Activated naive CD8-positive, alpha-beta T cell treated with anti-CD3 and anti-CD28 coated beads, Interleukin-2, amount 50 U/mL, for 16 hours (primary cell): ENCODE measurements at regions not wholly inside any gene's neighbourhood (a gene's known extent, or its start where the extent isn't known, plus 50 kb on each side); places are given as distances from the start of the nearest gene placed in this dataset.
A peak's percentile ranks its signal among the peaks of the same experiment; 100 is the strongest.

ENCODE experiments used
- DNase-seq: peaks from one replicate; pipeline ENCODE4 v3.0.0-alpha.2; 2020; ENCODE audit warnings: low read depth, low spot score

DNA sequence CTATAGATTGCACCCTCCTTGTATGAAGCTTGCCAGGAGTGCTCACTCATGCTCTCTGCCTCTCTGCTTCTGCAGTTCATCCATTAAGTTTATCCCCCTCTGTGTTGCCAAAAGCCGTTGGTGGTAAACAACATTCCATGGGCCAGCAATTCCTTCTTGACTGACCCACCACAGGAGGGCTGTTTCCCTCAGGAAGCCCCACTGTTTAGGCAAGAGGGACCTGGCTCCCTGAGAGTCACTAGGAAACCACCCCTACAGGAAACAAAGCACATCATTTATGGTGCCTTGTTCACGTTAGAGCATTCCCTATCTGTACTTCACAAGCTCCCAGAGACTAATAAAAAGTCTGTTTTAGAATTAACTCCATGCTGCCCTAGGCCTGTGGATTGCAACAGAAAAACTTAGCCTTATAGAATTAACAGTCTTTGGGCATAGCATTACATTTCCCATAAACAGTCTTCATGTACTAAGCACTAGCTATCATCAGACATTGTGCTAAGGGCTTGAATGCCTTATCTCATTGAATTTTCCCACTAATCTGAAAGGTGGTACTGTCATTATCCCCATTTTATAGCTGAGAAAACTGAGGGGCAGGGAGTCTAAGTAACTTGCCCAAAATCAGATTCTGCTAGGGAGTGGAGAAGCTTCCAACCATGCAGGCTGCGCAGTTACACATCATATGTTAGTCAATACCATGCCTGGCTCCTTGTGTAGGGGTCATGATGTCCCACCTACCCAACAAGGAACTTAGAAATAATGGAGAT is 149.9 kb downstream of the SHQ1 start:
- DNase-seq, result no peak

DNA sequence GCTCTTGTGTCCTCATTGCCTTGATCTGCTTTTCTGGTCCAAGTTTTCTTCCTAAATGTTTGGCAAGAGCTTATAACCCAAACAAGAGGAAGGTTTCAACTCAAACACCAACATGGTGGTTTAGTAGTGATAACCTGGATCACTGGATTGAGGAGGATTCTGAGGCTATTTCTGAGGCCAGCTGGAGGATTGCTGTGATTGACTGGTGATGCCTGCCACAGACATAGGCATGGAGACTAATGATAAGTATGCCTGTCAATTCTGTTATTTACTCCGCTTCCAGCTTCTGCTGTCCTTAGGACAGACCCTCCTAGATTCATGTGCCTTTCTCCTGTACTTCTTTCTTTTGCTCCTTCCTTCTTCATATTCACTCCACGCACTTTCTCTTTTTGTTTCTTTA is 150.5 kb downstream of the SHQ1 start:
- DNase-seq, result no peak

DNA sequence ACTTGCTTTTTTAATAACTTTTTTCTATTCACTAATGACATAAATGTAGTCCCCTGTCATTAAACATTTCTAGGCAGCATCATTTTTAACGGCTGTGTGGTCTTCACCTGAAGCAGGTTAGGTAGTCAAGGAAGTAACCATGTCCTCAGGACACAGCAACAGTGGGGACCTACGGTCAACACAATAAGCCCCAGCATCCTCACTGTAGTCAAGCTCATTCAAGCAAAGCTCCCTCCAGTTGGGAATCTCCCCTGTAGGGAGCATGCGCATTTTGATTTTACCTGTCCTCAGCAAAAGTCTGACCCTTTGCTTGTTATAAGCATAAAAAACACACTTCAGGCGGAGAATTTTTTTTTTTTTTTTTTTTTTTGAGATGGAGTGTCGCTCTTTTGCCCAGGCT is 151.4 kb downstream of the SHQ1 start:
- no peak for DNase-seq

DNA sequence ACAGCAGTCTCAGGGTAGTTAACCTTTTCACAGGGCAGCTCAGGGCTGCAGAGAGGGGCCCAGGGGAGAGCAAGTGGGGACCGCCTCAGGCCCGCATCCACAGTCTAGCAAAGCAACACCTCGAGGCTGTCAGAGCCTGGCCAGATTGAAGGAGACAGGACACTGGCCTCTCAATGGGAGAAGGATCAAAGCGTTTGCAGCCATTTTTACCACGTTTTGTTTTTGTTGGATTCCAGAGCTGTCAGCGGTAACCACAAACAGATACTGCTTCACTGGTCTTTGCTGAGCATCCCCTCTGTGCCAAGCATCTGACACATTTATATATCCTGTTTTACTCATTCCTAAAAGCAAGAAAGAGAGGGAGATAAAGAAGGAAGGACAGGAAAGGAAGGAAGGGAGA is 153.8 kb downstream of the SHQ1 start:
- DNase-seq, result no peak

DNA sequence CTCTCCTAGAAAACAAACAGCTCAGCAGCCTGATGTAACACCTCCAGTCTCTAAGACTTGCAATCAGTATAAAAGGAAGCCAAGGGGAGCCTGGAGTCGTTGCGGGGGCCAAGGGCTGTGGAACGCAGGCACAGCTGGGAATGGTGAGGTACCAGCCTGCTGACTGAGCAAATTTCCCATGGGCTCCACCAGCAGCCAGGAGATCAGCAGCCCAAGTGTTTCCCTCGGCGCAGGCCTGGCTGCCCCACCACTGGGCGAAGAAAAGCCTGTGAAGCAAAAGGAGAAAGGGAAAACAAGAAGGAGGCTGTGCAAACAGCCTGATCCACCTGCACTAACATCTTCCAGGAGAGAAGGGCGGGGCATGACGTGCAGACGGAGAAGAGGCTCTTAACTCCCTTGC is 155.3 kb downstream of the SHQ1 start:
- DNase-seq, result no peak

DNA sequence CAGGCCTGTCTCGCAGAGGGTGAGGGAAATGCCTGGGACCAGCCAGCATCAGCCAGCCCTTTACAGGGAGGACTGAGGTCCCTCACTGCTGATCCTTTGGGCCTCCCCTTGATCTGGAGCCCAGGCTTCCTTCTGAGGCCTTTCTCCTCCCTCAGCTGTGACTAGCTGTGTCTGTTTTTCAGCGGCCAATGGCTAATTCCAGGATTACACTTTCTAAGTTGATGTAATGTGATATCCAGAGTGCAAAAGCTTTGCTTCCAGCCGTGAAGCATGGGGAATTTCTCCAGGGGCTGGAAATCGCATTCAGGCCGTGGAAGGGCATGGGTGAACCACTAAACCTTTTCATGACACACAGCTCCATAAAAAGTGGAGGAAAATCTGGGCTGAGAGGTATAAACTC is 157.6 kb downstream of the SHQ1 start:
- no peak for DNase-seq

DNA sequence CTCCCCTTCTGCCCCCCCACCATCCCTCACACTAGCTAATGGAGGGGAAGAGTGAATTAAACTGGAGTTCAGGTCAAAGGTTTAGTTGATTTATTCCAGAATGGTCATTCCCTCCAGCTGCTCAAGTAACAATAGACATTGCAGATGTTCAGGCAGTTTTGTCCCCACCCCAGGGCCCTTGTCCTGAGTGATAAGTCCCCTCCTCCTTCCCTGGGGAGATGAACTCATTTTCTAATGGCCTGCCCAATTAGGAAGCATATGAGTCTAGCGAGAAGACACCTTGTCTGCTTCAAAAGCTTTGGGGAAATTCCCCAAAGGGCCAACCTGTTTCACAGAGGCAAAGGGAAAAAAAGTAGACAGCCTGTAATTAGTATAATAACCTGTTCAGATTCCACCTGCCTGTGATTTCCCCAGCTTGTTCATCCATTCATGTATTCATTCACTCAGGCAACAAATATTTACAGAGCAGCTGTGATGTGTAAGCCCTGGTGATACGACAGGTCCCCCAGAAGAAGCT is 165.3 kb downstream of the SHQ1 start:
- no peak for DNase-seq

DNA sequence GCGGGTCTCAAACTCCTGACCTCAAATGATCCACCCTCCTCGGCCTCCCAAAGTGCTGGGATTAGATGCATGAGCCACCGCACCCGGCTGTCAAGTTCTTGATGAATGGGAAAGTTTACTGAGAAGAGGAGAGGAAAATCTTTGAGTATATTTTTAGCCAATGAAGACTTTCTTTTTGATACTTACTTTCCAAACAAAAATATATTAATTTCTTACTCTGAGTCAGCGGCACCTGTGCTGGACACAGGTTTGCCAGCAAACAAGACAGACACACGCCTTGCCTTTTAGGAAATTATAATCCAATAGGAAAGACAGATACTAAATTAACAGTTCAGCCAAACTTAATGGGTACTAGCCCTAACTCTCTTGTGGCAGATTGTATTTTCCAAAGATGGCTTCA is 166.6 kb downstream of the SHQ1 start:
- DNase-seq, result no peak

DNA sequence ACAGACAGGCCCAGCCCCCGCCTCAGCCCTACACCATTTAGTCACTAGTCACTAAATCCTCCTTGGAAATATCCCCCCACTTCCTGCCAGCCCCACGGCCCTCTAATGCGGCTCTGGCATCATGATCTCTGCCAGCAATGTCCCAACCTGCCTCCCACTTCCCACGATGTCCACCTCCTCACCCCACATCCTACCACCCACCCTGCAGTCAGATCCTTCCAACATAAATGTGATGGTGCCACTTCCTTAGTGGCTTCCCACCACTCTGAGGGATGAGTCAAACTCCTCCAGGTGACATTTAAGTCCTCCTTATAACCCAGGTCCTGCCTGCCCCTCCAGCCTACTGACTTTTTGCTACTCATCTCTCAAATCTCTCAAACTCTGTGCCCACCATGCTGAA is 167.5 kb downstream of the SHQ1 start:
- DNase-seq, result no peak

DNA sequence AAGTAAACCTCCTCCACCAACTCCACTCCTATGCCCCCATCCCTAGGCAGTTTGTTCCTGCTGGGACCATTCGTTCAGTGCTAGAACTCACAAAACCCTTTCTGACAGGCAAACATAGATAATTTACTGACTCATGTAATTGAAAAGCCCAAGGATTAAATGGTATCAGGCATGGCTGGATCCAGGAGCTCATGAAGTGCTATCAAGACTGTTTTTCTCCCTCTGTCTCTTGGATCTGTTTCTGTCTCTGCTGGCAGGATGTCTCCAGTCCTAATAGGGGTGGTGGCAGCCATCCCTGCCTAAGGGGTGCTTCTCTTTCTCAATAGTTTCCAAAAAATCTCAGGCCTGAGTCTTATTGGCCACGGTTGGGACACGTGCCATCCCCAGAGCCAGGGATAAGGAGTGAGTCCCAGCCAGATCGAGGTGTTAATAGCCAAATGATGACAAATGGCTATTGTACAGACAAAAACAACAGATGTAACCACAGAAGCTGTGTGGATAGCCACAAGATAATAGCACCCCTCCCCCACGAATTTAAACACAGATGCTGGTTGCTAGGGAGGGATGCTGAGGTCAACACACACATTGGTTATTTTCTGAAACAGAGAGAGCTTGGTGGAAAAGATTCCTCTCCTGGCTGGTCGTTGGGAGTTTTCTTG is 168.6 kb downstream of the SHQ1 start:
- no peak for DNase-seq

DNA sequence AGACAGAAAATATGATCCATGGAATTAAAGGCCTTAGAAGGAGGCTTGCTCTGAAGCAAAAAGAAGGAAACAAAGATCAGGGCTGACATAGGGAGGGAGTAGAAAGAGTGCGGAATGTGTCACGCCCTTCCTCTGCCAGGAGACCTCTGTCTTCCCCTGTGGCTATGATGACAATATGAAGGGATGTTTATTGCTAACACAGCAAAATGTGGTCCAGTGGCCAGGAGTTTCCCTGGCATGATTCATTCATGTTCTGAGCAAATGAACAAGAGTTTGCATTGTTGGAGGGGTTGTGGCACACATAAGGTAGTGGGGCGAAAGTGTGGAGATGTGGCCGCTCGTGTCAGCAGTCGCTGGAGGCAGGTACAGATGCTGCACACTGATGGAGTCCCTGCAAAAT is 169.4 kb downstream of the SHQ1 start:
- DNase-seq, result no peak

DNA sequence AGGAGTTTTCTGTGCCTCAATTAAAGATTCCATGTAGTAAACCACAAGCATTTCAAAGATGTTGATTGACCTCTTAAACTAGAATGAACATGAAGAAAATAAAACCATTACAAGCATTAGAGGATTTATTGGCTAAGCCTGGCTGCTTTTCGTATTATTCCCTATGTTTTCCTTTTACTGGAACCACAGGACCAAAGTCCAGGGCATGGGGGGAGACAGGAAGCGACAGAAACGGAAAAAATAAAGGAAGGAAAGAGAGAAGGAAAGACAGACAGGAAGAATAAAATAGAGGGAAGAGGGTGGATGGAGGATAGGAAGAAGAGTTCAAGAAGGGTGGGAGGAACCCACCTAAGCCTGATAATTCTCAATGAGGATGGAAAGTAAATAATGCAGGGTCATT is 169.9 kb downstream of the SHQ1 start:
- DNase-seq, result no peak

DNA sequence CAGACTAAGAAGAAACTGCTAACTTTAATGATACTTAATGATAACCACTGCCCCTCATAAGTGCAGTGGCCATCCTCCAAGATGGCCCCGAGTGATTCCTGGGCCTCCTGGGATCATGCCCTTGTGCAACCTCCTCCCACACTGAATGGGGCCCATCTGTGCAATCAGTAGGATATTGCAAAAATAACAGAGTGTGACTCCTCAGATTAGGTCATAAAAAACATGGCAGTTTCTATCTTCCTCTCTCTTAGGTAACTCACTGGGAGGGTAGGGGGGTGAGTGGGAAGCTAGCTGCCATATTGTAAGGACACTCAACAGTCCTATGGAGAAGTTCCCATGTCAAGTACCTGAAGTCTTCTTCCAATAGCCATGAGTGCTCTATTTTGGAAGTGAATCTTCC is 173.0 kb downstream of the SHQ1 start:
- no peak for DNase-seq

DNA sequence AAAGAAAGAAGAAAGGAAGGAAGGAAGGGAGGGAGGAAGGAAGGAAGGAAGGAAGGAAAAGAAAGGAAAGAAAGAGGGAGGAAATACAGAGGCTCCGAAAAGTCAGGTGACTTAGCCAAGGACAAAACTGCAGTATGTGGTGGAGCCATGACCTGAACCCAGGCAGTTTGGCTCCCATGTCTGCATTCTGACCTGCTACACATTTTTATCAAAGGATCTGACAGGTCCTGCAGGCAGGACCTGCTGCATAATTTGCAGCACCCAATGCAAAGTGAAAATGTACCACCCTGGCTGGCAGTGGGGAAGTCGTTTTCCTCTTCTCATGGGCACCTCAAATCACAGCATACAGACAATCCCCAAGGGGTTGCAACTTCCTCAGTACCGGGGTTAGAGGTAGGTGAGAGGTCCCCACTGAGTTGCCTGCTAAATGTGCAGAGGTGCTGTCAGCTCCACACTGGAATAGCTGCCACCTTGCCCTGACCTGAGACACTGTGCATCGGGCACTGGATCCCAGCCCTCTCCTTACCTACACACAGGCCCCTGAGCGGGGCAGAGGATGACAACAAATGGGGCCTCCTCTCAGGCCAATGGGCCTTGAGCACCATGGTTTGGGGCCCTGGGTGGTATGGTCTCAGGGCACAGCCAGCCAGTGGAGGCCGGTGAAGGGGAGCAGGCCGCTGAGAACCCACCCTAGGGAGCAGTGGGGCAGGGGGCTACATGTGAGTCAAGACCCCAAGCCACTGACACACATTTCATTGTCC is 175.1 kb downstream of the SHQ1 start:
- DNase-seq, result no peak

DNA sequence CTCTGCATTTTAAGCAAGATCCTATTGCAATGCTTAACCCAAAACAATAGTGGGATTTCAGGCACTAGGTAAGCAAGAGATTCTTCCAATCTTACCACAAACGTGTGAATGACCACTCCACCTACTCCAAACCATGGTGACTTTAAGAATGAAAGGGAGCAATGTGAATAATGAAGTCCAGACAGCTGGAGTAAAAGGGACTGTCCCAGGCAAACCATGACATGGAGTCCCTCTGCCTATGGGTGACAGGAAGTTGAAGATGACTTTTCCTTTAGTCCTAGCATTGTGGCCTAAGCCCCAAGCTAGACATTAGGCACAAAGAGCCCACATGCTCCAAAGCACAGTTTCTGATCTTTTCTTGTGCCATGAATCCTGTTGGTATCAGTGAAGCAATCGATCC is 179.0 kb downstream of the SHQ1 start:
- no peak for DNase-seq

DNA sequence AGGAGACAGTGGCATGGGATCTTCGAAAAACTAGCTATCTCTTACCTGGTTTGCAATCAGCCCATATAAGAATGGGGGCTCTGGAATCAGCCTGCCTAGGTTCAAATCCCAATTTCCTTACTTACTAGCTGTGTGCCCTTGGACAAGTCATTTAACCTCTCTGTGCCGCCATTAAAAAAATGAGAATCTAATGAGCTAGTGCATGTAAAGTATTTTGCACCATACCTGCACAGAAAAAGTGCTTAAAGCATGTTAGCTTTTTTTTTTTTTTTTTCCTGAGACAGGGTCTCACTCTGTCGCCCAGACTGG is 181.8 kb downstream of the SHQ1 start:
- DNase-seq, result no peak

DNA sequence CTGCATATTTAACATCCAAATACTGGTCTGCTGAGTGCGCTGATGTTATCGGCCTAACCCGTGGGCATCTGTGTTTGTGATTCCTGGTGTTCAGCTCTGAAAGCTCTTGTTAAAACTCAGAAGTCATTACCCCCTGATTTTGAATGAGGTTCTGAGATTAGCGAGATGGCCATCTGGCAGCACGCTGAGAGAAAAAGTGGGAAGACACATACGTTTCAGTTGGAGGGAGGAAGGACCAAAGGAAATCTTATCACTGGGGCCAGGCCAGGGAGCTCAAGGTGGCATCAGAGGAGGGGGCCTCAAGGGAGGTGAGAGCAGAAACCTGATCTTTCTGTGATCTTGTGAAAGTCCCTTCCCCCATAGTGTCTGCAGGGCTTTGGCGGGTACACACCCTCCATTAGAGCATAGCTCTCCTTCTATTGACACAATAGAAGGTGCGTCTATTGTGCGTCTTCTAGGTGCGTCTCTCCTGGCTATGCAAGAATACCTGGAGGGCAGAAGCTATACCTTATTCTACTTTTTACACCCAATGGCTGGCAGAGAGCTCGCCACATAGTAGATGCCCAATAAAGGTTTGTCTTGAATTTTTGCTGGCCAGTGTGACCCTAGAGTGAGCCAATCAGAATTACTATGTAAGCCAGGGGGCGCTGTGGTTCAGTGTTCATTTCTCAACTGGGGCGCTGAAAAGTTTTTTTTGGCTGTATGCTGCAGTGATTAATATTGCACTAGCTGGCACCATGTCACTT is 182.4 kb downstream of the SHQ1 start:
- peak; percentile 17 for DNase-seq

DNA sequence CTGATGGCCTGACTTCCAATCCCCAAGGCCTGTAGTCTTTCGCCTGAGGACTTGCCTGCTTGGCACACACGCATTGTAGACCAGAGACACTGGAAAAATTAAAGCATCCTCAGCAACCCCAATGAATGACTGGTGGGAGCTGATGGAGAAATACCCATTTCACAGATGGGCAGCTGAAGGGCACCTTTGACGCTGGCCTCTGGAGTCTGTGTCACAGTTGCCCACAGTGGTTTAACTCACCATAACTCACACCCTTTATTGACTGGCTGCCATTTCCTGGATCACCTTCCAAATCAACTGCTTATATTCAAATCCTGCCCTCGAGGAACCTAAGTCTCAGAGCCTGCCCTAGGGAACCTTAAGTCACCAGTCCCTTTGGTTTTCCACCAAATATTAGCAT is 183.1 kb downstream of the SHQ1 start:
- DNase-seq, result no peak

DNA sequence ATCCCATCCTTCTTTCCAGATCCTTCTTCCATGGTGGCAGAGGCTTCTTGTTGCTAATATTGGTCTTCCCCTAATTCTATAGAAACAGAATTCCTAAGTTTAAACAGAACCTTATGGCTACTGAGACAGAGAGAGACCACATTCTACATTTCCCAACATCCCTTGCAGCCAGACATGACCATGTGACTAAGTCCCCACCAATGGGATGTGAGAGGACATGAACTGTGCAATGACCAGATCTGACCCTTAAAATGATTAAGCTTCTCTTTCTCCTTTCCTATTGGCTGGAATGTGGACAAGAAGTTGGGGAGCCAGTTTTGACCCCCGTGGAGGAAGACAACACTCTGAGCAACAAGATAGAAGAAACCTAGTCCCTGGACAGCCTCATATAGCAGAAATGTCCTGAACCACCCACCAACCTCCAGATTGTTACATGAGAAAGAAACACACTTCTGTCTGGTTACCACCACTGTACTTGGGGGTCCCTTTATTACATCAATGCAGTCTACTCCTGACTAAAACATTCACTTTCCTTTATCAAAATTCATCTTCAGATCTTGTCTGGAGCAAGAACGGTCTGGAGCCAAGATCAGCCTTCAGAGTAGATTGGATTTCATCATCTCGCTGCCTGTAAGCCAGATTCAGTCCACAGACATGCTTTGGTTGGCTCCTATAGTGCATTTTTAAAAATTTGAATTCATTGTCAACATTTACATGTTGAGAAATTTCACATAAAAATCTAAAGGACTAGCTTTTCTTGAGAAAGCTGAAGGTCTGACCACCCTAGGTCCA is 183.9 kb downstream of the SHQ1 start:
- no peak for DNase-seq

DNA sequence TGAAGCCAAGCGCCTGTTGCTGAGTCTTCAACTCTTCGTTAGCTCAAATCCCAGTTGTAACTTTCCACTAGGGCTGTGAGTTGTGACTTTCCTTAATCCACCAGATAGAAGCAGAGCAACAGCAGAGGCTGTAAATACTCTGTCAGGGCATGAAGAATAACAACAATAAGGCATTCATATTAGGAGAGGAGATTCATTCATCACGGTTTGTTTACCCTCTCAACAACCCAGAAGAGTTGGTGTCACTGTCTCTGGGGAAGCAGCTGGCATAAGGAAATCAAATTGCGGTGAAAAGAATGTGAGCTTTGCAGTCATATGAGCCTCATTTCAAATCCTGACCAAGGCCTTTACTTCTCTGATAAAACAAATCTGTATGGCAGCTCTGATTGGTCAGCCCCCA is 184.8 kb downstream of the SHQ1 start:
- DNase-seq, result no peak

DNA sequence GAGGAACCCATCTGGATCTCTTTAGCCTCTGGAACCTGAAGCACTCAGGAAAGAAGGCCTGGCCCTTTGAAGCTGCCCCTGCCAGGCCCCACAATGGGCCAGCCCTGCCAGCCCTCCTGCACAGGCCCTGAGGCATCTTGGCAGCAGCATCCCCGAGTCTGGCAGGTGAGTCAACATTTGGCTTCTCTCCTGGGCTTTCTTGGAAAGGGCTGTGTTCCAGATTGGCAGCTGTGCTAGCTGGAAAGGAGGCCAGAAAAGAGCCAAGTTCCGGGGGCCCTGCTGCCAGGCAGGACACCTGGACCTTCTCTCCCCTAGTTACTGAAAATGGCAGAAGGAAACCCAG is 187.2 kb downstream of the SHQ1 start:
- no peak for DNase-seq
